NCI-H69 (cell line): ENCODE measurements at regions not wholly inside any gene's neighbourhood (a gene's known extent, or its start where the extent isn't known, plus 50 kb on each side); places are given as distances from the start of the nearest gene placed in this dataset.
"Not testable (repeated sequence)": the region's sequence is repeated elsewhere in the genome, so short reads cannot be mapped to it uniquely, and the experiment has no call there.

ENCODE experiments used
- DNase-seq: peaks from one replicate; lab custom pipeline; 2025; lab: John Stamatoyannopoulos, UW

DNA sequence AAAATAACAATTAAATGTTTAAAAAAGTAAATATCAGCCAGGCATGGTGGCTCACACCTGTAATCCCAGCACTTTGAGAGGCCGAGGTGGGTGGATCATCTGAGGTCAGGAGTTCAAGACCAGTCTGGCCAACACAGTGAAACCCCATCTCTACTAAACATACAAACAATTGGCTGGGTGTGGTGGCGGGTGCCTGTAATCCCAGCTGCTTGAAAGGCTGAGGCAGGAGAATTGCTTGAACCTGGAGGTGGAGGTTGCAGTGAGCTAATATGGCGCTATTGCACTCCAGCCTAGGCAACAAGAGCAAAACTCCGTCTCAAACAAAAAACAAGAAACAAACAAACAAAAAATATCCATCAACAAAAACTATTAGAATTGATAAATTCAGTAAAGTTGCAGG is 77.5 kb downstream of the SNX5 start:
- DNase-seq = not testable (repeated sequence)

DNA sequence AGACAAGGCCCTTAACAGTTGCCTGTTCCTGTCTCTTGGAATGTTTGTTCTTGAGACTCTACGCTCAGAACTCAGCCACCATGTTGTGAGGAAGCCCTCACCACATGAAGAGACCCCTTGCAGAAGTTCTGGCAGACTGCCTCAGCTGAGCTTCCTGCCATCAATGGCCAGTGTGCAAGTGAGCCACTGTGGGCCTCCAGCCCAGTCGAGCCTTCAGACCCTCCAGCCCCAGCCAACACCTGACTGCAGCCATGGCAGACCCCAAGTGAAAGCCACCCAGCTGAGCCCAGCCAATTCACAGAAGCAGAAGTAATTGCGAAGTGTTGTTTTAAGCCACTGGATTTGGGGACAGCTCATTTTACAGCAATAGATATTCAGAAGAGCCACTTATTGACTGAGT is 78.3 kb downstream of the SNX5 start:
- no peak for DNase-seq

DNA sequence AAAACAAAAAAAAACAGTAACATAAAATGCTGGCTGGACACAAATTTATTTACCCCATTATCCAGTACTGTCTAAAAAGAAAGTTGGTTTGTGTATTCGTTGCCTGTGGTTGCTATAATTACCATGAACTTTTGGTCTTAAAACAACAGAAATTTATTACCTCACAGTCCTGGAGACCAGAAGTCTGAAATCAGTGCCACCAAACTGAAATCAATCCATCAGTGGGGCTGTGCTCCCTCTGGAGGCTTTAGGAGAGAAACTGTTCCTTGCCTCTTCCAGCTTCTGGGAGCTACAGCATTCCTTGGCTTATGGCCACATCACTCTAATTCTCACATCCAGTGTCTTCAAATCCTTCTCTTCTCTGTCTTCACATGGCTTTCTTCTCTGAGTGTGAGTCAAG is 79.4 kb downstream of the SNX5 start:
- DNase-seq = no peak

DNA sequence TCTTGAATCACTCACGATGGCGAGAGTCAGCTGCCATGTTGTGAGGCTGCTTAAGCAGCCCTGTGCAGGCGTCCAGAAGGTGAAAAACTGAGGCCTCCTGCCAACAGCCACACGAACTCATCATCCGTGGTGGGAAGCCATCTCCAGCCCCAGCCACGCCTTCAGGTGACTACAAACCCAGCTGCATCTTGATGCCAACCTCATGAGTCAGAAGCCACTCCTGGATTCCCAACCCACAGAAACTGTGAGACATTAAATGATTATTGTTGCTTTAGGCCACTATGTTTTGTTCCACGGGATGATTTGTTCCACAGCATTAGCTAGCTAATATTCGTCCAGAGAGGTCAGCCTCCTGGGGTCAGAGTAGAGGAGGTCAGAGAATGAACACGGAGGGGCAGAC is 80.5 kb downstream of the SNX5 start:
- no peak for DNase-seq

DNA sequence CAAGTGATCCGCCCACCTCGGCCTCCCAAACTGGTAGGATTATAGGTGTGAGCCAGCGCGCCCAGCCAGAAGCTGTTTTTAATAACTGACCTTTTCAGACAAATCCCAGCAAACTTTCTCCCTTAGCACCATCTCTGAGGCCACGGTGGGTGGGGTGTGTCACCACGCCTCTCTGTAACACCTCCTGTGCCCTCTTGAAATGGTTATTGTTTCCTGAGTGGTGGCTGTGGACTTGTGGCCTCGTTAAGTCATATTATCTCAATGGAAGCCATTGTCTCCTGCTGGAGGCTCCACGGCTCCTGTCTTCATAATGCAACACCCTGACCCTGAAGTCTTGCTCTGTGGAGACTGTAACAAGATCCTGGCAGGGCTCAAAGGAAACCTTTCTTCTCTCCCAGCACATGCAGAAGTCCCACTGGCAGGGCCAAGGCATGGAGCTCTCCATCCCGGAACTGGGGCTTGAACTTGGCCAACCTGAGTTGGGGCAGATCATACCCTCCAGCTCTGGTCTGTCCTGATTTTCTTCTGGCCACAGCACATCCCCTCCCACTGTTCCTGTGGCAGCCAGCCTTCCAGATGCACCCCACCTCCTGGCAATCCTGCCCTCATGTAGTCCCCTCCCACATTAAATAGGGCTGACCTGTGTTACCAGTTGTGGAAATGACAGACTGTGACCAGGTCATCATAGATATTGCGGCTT is 81.1 kb downstream of the SNX5 start:
- no peak for DNase-seq

DNA sequence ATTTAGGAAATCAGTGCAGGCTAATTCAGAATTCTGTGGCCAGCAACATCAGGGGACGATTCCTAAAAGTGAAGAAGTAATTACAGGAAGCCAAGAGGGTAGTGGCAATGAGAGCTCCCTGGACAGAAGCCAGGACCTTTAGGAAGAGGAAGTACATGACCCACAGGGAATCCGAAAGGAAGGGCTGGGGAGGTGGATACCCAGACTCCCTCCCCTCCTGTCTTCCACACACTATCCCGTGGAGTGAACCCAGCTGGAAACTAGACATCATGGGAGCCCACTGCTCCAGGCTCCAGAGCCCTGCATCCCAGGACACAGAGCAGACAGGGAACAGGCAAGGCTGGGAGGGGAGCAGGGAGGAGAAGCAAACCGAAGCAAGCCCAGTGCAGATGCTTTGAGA is 83.0 kb downstream of the SNX5 start:
- peak; percentile 68 for DNase-seq

DNA sequence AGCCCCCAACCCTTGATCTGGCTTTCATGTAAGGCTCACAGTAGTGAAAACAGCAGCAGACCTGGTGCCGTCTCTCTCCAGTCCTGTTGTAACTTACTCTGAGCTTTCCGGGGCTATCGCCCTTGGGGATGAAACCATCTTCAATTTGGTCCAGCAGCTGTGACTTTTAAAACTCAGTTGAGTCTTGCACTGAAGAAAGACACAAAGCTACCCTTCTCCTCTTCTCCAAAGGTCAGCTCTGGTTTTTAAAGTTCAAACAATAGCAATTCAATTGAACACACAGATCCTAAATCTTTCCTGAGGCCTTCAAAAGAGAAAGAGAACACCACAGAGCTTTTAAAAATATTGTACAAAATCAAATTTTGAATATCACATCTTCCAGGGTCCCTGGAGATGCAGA is 83.5 kb downstream of the SNX5 start:
- DNase-seq = no peak

DNA sequence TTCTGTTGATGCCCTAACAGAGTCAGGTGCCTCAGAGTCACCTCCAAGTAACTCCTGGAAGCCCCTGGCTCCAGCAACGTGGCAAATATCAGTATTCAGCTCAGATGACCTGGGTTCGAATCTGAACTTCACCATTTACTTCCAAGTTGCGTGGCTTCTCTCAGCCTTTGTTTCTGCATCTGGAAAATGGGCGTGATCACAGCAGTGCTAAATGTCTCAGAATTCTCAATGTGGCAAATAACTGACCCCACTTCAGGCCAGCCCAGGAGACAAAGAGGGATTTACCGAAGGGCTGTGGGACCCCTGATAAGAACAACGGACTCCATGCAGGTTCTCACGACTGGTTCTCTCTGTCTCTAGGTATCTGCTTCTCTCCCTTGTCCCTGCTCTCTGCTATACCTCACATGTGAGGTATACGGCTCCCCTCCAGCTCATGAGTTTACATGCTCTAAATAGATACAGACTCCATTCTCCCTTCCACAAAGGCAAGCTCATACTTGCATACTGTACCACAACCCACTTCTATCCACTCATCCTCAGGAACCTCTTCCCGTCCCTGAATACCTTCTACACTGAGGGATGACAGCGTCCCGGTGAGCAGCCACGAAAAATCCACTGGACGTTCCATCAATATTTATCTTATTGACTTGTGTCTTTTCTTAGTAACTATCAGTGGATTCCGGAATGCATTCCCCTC is 84.1 kb downstream of the SNX5 start:
- DNase-seq = no peak

DNA sequence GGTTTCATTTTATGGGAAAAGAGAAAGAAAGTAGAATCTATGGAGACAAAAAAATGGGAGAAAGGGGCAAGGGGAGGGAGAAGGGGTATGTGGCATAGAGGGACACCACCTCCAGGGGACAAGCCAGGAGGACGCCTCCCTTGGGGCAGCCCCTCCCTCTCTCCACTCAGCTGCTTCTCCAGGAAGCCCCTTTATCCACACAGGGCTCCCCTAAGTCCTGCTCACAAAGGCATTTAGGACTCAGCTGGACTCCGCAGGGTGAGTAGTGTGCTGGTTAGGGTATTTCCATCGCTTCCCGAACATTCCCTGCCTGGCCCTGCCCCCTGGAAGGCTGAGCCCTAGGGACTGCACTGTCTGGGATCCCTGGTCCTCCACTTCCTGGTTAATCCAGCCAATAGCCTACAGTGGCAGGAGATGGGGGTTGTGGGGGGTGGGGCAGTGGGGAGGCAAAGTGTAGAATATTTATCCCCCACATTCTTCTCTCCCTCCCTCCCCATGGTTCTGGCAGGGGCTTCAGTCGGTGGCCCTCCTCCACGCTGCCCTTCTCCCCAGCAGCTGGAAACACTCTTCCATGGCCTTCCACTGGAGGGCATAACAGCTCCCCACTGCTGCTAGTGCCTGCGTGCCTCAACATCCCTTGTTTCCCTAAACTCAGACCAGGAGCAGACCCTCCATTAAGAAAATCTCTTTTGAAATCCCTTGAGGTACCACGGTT is 84.8 kb downstream of the SNX5 start:
- DNase-seq = no peak

DNA sequence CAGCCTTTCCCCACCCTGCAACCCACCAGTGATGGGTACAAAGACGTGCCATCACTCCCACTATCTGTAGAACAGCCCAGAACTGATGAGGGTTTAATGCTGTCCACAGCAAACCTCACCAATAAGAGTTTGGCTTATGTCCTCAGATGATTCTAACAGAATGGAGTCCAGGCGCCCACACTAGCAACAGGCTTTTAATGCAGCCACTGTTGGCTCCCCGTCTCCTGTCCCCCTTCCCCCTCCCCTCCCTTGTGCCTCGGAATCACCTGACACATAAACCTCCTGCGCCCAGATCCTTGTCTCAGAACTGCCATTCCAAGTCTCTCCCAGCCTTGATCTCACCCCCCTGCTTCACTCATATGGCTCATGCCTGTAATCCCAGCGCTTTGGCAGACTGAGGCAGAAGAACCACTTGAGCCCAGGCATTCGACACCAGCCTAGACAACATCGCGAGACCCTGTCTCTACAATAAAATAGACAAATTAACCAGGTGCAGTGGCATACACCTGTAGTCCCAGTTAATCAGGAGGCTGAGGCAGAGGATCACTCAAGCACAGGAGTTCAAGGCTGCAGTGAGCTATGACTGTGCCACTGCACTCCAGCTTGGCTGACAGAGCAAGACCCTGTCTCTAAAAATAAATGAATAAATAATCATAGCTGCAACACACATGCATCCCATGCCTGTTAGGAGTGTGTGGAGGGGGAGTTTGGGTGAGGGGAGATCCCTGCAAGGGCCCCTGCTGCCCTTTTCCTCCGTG is 85.6 kb downstream of the SNX5 start:
- DNase-seq = no peak

DNA sequence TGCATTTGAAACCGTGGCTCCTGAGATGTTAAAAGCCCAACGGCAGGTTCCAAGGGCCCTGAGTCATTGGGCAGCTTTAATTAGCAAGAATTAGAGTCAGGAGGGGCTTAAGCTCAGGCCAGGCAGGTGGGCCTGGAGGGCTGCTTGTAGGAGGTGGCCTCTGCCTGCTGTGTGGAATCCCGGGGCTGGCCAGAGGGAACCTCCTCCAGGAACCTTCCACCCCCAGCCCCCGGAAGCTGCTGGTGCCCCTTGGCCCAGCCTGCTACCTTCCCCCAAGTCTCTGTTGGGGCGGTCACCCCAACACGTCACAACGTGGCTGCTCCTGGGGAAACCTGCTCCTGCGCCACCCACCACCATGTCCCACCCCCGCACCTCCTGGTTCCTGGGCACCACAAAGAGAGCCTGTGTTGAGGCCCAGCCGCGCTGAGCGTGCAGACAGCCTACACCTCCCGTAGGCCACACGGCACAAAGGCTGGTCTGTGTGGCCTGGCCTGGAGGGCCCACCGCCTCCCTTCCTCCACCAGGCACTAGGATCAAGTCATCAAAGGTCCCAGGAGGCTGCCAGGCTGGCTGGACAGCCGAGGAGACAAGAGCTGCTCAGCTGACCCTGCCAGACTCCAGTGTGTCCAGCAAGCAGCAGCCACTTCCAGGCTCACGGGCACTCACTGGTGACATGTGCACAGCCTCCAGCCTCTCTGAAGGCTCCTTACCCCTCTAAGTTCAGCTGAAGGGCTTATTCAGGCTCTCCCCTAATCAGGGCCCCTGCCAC is 86.3 kb downstream of the SNX5 start:
- DNase-seq = no peak

DNA sequence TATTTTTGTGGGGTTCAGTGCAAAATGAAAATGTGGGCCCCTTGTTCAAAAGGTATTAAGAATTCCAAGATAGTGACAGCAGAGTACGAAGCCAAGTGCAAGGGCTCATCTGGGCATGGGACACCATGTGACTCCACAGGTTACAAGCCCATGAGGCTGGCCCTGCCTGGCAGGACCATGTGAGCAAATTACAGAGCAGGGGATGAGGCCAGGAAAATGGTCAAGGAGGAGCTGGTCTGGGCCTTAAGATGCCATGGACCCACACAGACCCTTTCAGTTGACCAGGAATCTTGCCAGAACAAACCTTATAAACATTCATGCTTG is 86.9 kb downstream of the SNX5 start:
- DNase-seq = no peak

DNA sequence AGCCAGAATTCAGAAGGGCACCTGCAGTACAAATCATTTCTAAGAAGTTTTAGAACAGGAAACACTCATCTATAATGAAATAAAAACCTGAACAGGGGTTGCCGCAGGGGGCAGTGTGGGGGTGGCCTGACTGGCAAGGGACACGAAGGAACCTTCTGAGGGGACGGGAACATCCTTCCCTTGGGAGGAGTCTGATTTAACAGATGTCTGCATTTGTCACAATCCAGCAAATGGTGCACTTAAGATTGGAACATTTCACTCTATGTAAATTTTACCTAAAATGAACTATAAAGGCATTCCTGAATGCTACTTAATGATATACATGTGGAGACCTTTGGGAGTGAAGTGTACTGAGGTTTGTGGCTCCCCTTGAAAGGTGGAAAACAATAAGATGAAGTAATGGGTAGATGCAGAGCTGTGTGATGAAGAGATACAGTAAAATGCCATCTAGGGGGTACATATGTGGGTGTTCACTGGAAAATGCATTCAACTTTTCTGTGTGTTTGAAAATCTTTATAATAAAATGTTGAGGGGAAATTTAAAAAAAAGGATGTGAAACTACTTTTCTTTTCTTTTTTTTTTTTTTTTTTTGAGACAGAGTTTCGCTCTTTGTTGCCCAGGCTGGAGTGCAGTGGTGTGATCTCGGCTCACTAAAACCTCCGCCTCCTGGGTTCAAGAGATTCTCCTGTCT is 89.5 kb downstream of the SNX5 start:
- no peak for DNase-seq

DNA sequence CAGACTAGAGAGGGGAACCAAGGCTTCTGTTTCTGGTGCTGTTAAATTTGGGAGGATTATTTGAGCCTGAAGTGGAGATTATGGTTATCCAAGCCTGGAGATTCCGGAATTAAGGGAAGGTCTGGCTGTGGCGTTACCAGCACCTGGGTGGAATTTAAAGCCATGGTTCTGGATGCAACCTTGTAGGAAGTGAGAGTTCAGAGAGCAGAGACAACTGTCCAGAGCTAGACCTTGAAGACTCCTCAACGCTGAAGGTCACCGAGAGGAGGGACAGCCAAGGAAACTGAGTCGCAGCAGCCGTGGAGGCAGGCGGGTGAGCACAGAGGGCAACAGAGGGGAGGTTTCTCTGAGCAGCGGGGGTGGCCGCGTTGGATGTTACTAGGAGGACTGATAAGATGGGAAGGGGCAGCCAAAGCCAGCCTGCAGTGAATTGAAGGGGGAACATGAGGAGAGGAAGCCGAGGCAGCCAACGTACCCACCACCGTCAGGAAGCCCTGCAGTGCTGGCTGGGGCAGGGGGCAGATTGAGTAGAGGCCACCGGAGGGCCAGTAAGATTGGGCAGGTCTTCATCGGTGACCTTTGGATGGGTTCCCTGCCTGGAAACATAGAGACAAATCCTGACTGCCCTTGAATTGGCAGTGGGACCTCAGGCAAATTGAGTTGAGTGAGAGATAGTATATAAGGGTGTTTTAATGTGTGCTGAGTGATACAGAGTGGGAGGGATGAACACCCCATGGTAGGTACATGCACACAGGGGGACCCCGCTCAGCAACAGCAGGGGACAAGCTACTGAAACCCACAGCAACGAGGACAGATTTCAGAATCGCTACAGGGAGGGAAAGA is 90.3 kb downstream of the SNX5 start:
- no peak for DNase-seq

DNA sequence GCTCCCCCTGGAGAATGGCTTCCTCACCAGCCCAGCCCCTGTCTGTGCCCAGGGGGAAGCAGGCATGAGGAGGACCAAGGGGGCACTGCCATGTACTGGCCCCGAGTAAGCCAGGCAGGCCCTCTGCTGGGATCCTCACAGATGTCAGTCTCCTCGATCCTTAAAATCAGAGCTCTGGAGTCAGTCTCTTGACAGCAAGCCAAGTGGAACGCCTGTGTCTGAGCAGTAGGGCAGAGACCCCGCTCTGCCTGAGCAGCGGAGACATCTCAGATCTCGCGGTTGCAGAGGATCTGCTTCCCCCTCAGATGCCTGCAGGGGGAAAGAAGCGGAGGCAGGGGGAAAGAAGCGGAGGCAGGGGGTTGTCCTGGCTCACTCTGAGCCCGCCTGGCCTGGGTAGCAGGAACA is 92.6 kb downstream of the SNX5 start:
- DNase-seq = no peak

DNA sequence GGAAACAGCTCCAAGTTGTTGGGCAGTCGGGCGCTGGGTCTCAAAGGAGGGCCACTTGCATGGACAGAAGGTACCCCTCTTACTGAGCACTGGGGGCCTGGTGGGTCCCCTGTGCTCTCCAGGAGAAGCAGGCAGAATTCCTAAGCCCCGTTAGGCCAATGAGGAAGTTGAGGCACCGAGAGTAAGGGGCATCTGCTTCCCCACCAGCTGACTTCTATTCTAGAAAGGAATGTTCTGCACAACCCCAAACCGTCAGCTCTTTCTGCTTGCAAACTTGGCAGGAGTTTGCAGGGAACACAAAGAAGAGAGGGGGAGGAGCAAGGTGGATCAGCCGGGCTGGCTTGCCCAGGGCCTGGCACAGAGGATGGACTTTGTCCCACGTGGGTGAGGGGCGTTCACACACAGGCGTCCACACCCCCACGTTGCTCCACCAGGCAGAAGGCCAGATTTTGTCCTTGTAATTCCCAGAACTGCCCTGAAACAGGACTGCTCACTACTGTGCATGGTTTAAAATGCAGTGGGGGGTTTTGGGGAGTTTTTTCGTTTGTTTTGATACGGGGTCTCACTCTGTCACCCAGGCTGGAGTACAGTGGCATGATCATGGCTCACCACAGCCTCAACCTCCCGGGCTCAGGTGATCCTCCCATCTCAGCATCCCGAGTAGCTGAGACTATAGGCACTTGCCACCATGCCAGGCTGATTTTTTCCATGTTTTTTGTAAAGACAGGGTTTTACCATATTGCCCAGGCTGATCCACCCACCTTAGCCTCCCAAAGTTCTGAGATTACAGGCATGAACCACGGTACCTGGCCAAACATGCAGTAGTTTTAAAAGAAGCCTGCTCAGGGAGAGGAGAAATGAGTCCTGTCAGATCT is 93.3 kb downstream of the SNX5 start:
- peak; percentile 21 for DNase-seq

DNA sequence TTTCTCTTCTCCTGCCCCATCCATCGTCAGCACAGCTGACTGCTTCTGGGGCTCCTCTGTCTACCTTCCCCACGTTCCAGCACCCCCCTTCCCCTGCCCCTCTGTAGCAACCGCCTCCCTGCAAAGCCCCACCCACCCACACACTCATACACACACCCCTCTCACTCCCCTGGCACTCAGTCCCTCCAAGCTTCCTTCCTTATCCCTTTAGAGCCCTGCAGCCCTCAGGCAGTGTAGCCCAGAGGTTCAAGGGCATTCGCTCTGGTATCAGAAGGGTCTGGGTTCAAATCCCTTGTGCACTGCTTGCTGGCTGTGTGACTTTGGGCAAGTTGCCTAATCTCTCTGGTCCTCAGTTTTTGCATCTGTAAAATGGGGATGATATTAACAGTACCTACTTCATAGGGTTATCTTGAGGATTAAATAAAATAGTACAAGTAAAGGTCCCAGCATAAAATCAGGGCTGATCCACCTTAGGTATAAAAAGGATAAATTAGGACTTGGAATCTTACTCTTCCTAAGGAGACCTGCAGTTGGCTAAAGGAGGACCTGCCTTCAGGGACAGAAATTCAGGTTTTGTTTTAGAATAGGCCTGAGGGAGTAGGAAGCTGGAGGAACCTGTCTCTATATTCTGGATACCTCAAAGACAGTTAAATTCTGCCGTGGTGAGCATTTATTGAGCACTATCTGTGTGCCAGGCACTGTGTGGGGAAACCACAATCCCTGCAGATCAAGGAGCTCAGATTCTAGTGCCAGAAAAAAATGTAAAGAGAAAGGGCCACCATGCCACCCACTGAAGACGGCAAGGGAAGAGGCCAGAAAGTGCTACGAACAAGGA is 94.1 kb downstream of the SNX5 start:
- no peak for DNase-seq
